ENCODE measurements at regions not wholly inside any gene's neighbourhood (a gene's known extent, or its start where the extent isn't known, plus 50 kb on each side); places are given as distances from the start of the nearest gene placed in this dataset.

DNA sequence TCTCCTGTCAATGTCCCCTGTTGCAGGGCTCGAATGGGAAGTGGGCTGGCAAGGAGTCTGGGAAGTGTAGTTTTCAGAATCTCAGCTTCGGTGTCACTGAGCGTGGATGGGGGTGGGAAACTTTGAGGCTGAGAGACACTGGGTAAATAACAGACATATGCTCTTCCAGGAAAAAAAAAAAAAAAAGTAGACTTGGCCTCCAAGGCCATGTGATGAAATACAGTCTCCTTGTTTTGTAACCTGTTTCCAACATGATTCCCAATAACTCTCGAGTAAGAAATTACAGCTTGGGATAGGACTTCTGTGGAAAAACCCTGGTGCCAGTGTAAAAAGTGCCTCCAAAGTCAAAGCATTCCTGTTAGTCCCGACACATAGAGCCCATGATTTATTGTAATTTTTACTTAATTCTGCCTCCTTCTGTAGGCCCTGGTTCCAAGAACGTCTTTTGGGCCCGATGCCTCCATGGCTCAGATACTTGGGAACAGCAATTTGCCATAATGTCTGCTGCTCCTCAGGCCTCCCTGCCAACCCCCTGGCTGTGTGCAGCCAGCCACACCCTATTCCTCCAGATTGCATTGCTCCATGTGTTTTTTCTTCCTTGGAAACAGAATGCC lies 119.5 kb upstream of the TNC start:
- no peak overlapping the region for H2AFZ ChIP-seq (ENCODE audit: low read depth, low read length)
- H3K36me3 ChIP-seq (replicated peaks; ENCODE audit: low read depth, low read length): no peaks in the 10 kb centered on the region
- no peaks in the 10 kb centered on the region for H4K20me1 ChIP-seq (ENCODE audit: insufficient read depth, low read length)
- H3K79me2 ChIP-seq (ENCODE audit: low read length): no peaks in the 10 kb centered on the region
- H3K27me3 ChIP-seq (ENCODE audit: low read depth, low read length): no peaks in the 10 kb centered on the region; the same call in 1 of the 2 replicates
- no peak overlapping the region for H3K4me2 ChIP-seq (ENCODE audit: low read length)
- no peak for TF ChIP-seq CTCF (IDR thresholded peaks at IDR 0.05; ENCODE audit: low read depth, low read length)
- TF ChIP-seq EZH2phosphoT487 (IDR thresholded peaks at IDR 0.05; ENCODE audit: low read depth): no peak
- H3K4me3 ChIP-seq (ENCODE audit: low read length): no peak overlapping the region
- no peak overlapping the region for H3K27ac ChIP-seq (ENCODE audit: low read length)
- H3K9ac ChIP-seq (ENCODE audit: low read length): no peak overlapping the region
- peaks cover 16% of the 10 kb centered on the region for H3K4me1 ChIP-seq (ENCODE audit: low read length)
- H3K9me3 ChIP-seq (ENCODE audit: insufficient read depth, low read length): no peaks in the 10 kb centered on the region

GRCh38 chr9:115240676-115241075 lies 122.7 kb upstream of the TNC start:
- H3K4me2 ChIP-seq (ENCODE audit: low read length): no peak overlapping the region
- H3K9me3 ChIP-seq (ENCODE audit: insufficient read depth, low read length): no peaks in the 10 kb centered on the region
- H2AFZ ChIP-seq (ENCODE audit: low read depth, low read length): no peak overlapping the region
- no peak overlapping the region for H3K27ac ChIP-seq (ENCODE audit: low read length)
- no peak overlapping the region for H3K4me3 ChIP-seq (ENCODE audit: low read length)
- TF ChIP-seq EZH2phosphoT487 (IDR thresholded peaks at IDR 0.05; ENCODE audit: low read depth): no peak
- no peak for TF ChIP-seq CTCF (IDR thresholded peaks at IDR 0.05; ENCODE audit: low read depth, low read length)
- H3K9ac ChIP-seq (ENCODE audit: low read length): no peak overlapping the region
- H3K36me3 ChIP-seq (replicated peaks; ENCODE audit: low read depth, low read length): no peaks in the 10 kb centered on the region
- H3K27me3 ChIP-seq (ENCODE audit: low read depth, low read length): no peaks in the 10 kb centered on the region; the same call in 1 of the 2 replicates
- H4K20me1 ChIP-seq (ENCODE audit: insufficient read depth, low read length): no peaks in the 10 kb centered on the region
- no peaks in the 10 kb centered on the region for H3K4me1 ChIP-seq (ENCODE audit: low read length)
- H3K79me2 ChIP-seq (ENCODE audit: low read length): no peaks in the 10 kb centered on the region

DNA sequence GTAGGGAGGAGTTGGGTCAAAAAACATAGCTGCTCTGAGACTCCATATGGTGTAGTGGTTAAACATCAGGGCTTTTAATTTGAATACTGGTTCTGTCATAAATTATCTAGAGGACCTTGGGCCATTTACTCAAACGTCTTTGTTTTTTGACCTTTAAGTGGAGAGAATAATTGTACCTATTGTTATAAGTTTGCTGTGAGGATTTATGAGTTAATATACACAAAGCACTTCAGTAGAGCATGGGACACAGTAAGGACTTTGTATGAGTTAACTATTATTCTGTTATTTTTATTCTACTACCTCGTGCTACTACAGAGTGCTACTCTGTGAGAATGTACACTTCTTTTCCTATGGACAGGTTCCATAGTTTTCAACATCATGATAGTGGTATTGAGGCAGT lies 123.7 kb upstream of the TNC start:
- H3K4me3 ChIP-seq (ENCODE audit: low read length): no peak overlapping the region
- TF ChIP-seq EZH2phosphoT487 (IDR thresholded peaks at IDR 0.05; ENCODE audit: low read depth) (no peak), CTCF (IDR thresholded peaks at IDR 0.05; ENCODE audit: low read depth, low read length) (no peak)
- H4K20me1 ChIP-seq (ENCODE audit: insufficient read depth, low read length): no peaks in the 10 kb centered on the region
- H3K36me3 ChIP-seq (replicated peaks; ENCODE audit: low read depth, low read length): no peaks in the 10 kb centered on the region
- H3K9me3 ChIP-seq (ENCODE audit: insufficient read depth, low read length): no peaks in the 10 kb centered on the region
- no peak overlapping the region for H3K9ac ChIP-seq (ENCODE audit: low read length)
- H3K27me3 ChIP-seq (ENCODE audit: low read depth, low read length): no peaks in the 10 kb centered on the region; the same call in 1 of the 2 replicates
- no peak overlapping the region for H3K27ac ChIP-seq (ENCODE audit: low read length)
- no peak overlapping the region for H2AFZ ChIP-seq (ENCODE audit: low read depth, low read length)
- peaks cover 8% of the 10 kb centered on the region; the same call in 1 of the 2 replicates for H3K4me1 ChIP-seq (ENCODE audit: low read length)
- no peaks in the 10 kb centered on the region for H3K79me2 ChIP-seq (ENCODE audit: low read length)
- H3K4me2 ChIP-seq (ENCODE audit: low read length): no peak overlapping the region

DNA sequence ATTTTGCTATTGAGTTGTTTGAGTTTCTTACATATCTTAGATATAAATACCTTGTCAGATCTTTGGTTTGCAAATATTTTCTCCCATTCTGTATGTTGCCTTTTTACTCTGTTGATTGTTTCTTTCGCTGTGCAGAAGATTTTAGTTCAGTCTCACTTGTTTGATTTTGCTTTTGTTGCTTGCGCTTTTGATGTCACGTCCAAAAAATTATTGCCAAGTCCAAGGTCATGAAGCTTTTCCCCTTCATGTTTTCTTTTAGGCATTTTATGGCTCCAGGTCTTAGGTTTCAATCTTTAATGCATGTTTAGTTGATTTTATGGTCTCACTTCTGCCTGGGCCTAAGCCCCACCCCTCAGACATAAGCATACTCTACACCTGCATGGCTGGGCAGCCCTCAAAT lies 131.5 kb upstream of the TNC start:
- no peak overlapping the region for H3K4me2 ChIP-seq (ENCODE audit: low read length)
- no peak overlapping the region for H2AFZ ChIP-seq (ENCODE audit: low read depth, low read length)
- H4K20me1 ChIP-seq (ENCODE audit: insufficient read depth, low read length): no peaks in the 10 kb centered on the region
- no peak overlapping the region for H3K4me3 ChIP-seq (ENCODE audit: low read length)
- no peaks in the 10 kb centered on the region for H3K9me3 ChIP-seq (ENCODE audit: insufficient read depth, low read length)
- H3K9ac ChIP-seq (ENCODE audit: low read length): no peak overlapping the region
- TF ChIP-seq CTCF (IDR thresholded peaks at IDR 0.05; ENCODE audit: low read depth, low read length) (no peak), EZH2phosphoT487 (IDR thresholded peaks at IDR 0.05; ENCODE audit: low read depth) (no peak)
- H3K27ac ChIP-seq (ENCODE audit: low read length): no peak overlapping the region
- H3K79me2 ChIP-seq (ENCODE audit: low read length): no peaks in the 10 kb centered on the region
- no peaks in the 10 kb centered on the region for H3K36me3 ChIP-seq (replicated peaks; ENCODE audit: low read depth, low read length)
- H3K27me3 ChIP-seq (ENCODE audit: low read depth, low read length): no peaks in the 10 kb centered on the region
- peaks cover 8% of the 10 kb centered on the region; the same call in 1 of the 2 replicates for H3K4me1 ChIP-seq (ENCODE audit: low read length)

All from OCI-LY3 (cell line).